Type B pancreatic cell (in vitro differentiated cells): ENCODE measurements at regions not wholly inside any gene's neighbourhood (a gene's known extent, or its start where the extent isn't known, plus 50 kb on each side); places are given as distances from the start of the nearest gene placed in this dataset.

Source experiments
- DNase-seq: peaks from one replicate; pipeline ENCODE4 v3.0.0; 2021; ENCODE audit warnings: mixed read lengths; ENCODE audit not compliant: unreplicated experiment; ENCODE audit errors: extremely low spot score
- H3K27ac Mint-ChIP-seq: 2 replicates; pipeline ENCODE4 v1.8.0; 2021; ENCODE audit warnings: mild to moderate bottlenecking, mixed read lengths
- H3K27me3 Mint-ChIP-seq: 2 replicates; pipeline ENCODE4 v1.8.0; 2021; ENCODE audit warnings: mixed read lengths
- H3K36me3 Mint-ChIP-seq: 2 replicates; pipeline ENCODE4 v1.8.0; 2021; ENCODE audit warnings: mixed read lengths
- H3K4me1 Mint-ChIP-seq: one replicate; pipeline ENCODE4 v1.8.0; 2021; ENCODE audit warnings: mixed read lengths; ENCODE audit not compliant: unreplicated experiment
- H3K4me3 Mint-ChIP-seq: 2 replicates; pipeline ENCODE4 v1.8.0; 2021; ENCODE audit warnings: mild to moderate bottlenecking, mixed read lengths
- H3K9me3 Mint-ChIP-seq: 2 replicates; pipeline ENCODE4 v1.8.0; 2021; ENCODE audit warnings: mixed read lengths
- TF ChIP-seq, protein P1 (sequence below): fragments of 200-600 bp; sonication (generic); conservative IDR thresholded peaks from 2 replicates; pipeline ENCODE4 v1.5.0; 2021; ENCODE audit warnings: antibody characterized with exemption, mild to moderate bottlenecking

DNA sequence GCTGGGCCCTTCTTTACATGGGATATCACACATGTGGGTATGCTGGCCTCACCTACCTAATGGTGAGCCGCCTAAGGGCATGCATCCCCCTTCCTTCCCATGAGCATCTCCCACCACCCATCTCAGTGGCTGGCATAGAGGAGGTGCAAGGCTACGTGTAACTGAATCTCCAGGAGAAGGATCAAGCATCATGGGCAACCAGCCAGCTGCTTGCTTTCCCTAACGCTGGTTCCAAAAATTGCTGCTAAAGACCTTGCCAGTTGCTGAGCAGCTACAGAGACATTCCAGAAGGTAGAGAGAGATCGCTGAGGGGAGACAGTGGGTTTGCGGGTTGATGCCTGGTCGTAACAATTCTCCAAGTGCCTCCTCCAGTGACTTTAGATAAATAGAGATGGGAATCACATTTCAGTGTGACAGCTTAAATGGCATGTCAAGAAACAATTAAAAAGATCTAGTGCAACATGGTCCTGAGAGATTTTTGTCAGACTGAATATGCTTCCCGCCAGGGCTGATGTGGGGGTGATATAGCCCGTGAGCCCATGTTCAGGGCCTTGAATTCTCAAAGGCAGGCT is 378.4 kb upstream of the CDH5 start:
- no peak overlapping the region for H3K4me3 Mint-ChIP-seq
- peaks cover 4% of the 10 kb centered on the region for H3K27me3 Mint-ChIP-seq
- peaks cover 34% of the 10 kb centered on the region for H3K4me1 Mint-ChIP-seq
- no peak for DNase-seq
- TF ChIP-seq, protein P1, sequence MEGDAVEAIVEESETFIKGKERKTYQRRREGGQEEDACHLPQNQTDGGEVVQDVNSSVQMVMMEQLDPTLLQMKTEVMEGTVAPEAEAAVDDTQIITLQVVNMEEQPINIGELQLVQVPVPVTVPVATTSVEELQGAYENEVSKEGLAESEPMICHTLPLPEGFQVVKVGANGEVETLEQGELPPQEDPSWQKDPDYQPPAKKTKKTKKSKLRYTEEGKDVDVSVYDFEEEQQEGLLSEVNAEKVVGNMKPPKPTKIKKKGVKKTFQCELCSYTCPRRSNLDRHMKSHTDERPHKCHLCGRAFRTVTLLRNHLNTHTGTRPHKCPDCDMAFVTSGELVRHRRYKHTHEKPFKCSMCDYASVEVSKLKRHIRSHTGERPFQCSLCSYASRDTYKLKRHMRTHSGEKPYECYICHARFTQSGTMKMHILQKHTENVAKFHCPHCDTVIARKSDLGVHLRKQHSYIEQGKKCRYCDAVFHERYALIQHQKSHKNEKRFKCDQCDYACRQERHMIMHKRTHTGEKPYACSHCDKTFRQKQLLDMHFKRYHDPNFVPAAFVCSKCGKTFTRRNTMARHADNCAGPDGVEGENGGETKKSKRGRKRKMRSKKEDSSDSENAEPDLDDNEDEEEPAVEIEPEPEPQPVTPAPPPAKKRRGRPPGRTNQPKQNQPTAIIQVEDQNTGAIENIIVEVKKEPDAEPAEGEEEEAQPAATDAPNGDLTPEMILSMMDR = no peak
- H3K9me3 Mint-ChIP-seq = peaks cover 8% of the 10 kb centered on the region
- H3K36me3 Mint-ChIP-seq = no peaks in the 10 kb centered on the region
- peak overlapping the region; percentile 9 for H3K27ac Mint-ChIP-seq

DNA sequence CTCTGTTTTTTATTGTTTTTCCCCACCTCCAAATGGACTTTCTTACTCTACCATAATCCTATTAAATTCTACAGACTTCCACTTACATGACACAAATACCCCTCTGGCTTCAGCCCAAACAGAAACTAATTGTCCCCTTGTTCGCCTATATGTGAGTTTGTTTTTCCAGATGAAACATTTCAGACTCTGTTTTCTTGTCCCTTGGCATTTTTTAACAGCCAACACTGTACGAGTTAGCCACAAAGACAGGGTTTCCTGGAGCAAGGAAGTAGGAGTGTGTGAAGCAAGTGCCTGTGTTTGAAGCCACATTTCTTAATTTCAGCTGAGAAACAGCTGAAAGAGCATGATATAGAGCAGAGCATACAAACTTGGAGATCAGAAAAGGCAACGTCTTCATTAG is 382.2 kb upstream of the CDH5 start:
- H3K4me1 Mint-ChIP-seq = peaks cover 14% of the 10 kb centered on the region
- no peaks in the 10 kb centered on the region for H3K27me3 Mint-ChIP-seq
- H3K4me3 Mint-ChIP-seq = peak overlapping the region; percentile 33
- H3K27ac Mint-ChIP-seq = no peak overlapping the region
- H3K9me3 Mint-ChIP-seq = peaks cover 8% of the 10 kb centered on the region
- no peak for DNase-seq
- no peaks in the 10 kb centered on the region for H3K36me3 Mint-ChIP-seq
- TF ChIP-seq, protein P1 = no peak

DNA sequence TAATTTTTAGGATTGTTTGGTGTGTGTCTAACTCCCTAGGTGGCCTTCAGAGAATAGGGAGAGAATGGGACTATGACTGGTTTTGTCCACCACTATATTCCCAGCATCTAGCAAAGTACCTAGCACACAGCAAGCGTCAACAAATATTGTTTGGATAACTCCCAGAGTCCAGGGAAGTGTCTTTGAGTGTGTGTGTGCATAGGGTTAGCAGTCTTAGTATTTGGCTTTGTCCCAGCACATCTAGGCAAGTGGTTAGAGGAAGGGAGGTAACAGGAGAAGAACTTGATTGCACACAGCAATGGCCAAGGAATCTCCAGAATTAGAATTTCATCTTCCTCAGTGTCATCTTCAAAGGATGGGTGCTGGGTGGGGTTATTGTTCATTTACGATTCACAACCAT is 385.4 kb upstream of the CDH5 start:
- Mint-ChIP-seq H3K36me3 (no peaks in the 10 kb centered on the region), H3K4me3 (no peak overlapping the region), H3K27ac (no peak overlapping the region), H3K4me1 (peaks cover 4% of the 10 kb centered on the region), H3K27me3 (no peaks in the 10 kb centered on the region), H3K9me3 (peaks cover 3% of the 10 kb centered on the region)
- TF ChIP-seq, protein P1 = no peak
- DNase-seq = no peak

GRCh38 chr16:65975049-65975708 is 391.3 kb upstream of the CDH5 start:
- Mint-ChIP-seq H3K9me3 (peaks cover 7% of the 10 kb centered on the region), H3K36me3 (no peaks in the 10 kb centered on the region), H3K27ac (no peak overlapping the region), H3K27me3 (no peaks in the 10 kb centered on the region), H3K4me3 (no peak overlapping the region), H3K4me1 (no peaks in the 10 kb centered on the region)
- no peak for DNase-seq
- TF ChIP-seq, protein P1 = no peak

DNA sequence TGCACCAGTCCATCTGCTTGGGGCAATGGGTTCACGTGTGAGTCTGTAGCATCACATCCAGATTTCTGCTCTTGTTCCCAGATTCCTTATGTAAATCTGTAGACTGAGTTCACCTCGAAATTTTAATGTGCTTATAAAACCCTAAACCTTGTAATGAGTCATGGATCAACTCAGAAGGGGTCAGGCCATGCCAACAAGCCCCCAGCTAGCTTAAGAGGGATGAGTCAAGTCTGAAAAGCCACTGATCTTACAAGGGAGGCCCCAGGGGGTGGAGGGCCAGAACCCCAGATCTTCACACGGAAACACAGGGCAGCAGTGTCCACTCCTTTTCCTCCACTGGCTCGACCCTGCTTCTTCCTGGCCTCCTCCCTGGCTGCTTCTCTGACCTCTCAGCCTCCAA is 399.1 kb upstream of the CDH5 start:
- H3K36me3 Mint-ChIP-seq = no peaks in the 10 kb centered on the region
- H3K9me3 Mint-ChIP-seq = no peaks in the 10 kb centered on the region

More for the DNA sequence above, 399.1 kb upstream of the CDH5 start:
- H3K4me1 Mint-ChIP-seq = peaks cover 10% of the 10 kb centered on the region
- no peak overlapping the region for H3K4me3 Mint-ChIP-seq
- H3K27ac Mint-ChIP-seq = peak overlapping the region; percentile 18
- H3K27me3 Mint-ChIP-seq = no peaks in the 10 kb centered on the region
- no peak for DNase-seq
- TF ChIP-seq, protein P1 = no peak
